HG02678 (cell line): ENCODE measurements at regions not wholly inside any gene's neighbourhood (a gene's known extent, or its start where the extent isn't known, plus 50 kb on each side); places are given as distances from the start of the nearest gene placed in this dataset.

Experiments
- ATAC-seq: cut with Tn5 transposase; IDR thresholded peaks from one replicate; pipeline ENCODE4 v1.9.1; 2021; ENCODE audit warnings: mild to moderate bottlenecking, moderate library complexity; ENCODE audit not compliant: unreplicated experiment

- no peak for ATAC-seq
Measured at GRCh38 chrY:14139521-14139920, 83.5 kb downstream of the VCY1B start.

GRCh38 chrY:14145614-14146013 lies 89.6 kb downstream of the VCY1B start:
- no peak for ATAC-seq

GRCh38 chrY:14182776-14183175 lies 126.7 kb downstream of the VCY1B start:
- no peak for ATAC-seq

- ATAC-seq, result no peak
Measured at GRCh38 chrY:14222014-14222413, 166.0 kb downstream of the VCY1B start.

GRCh38 chrY:14231703-14232102 lies 175.7 kb downstream of the VCY1B start:
- no peak for ATAC-seq

- ATAC-seq, result peak; percentile 67
Measured at GRCh38 chrY:14235070-14235469, 179.0 kb downstream of the VCY1B start.

GRCh38 chrY:14238277-14238676 lies 182.2 kb downstream of the VCY1B start:
- no peak for ATAC-seq

- no peak for ATAC-seq
Measured at GRCh38 chrY:14246948-14247347, 190.9 kb downstream of the VCY1B start.

GRCh38 chrY:14248878-14249576 lies 193.0 kb downstream of the VCY1B start:
- ATAC-seq, result peak; percentile 82

- peak; percentile 82 for ATAC-seq
Measured at GRCh38 chrY:14255965-14256816, 200.2 kb downstream of the VCY1B start.

- no peak for ATAC-seq
Measured at GRCh38 chrY:14256817-14257168, 200.8 kb downstream of the VCY1B start.

- no peak for ATAC-seq
Measured at GRCh38 chrY:14277029-14277428, 221.0 kb downstream of the VCY1B start.

GRCh38 chrY:14290656-14291375 lies 233.5 kb upstream of the NLGN4Y start:
- ATAC-seq, result no peak

GRCh38 chrY:14292382-14292781 lies 231.9 kb upstream of the NLGN4Y start:
- no peak for ATAC-seq

GRCh38 chrY:14300775-14301174 lies 223.6 kb upstream of the NLGN4Y start:
- peak; percentile 56 for ATAC-seq

GRCh38 chrY:14301552-14301951 lies 222.8 kb upstream of the NLGN4Y start:
- ATAC-seq, result no peak

- peak; percentile 92 for ATAC-seq
Measured at GRCh38 chrY:14328677-14329345, 195.5 kb upstream of the NLGN4Y start.

GRCh38 chrY:14330362-14330761 lies 194.0 kb upstream of the NLGN4Y start:
- ATAC-seq, result no peak

- no peak for ATAC-seq
Measured at GRCh38 chrY:14339524-14339923, 184.8 kb upstream of the NLGN4Y start.

GRCh38 chrY:14340459-14341143 lies 183.7 kb upstream of the NLGN4Y start:
- ATAC-seq, result peak; percentile 70
